A673 (cell line): ENCODE measurements at regions not wholly inside any gene's neighbourhood (a gene's known extent, or its start where the extent isn't known, plus 50 kb on each side); places are given as distances from the start of the nearest gene placed in this dataset.

Source experiments
- EZH2 ChIP-seq: fragments of 200-600 bp; sonication (generic); IDR thresholded peaks from 2 replicates; pipeline ENCODE4 v1.6.1; 2017; ENCODE audit warnings: borderline replicate concordance, low read depth, mild to moderate bottlenecking, mixed read lengths, antibody characterized with exemption, low read length; ENCODE audit not compliant: poor library complexity, severe bottlenecking
- TF ChIP-seq, protein P1 (sequence below): fragments of 300-800, 200-600 bp; sonication (generic); conservative IDR thresholded peaks from 2 replicates; pipeline ENCODE4 v1.5.1; 2017; ENCODE audit warnings: low read depth, mild to moderate bottlenecking, antibody characterized with exemption, low read length, moderate library complexity, mixed read lengths

DNA sequence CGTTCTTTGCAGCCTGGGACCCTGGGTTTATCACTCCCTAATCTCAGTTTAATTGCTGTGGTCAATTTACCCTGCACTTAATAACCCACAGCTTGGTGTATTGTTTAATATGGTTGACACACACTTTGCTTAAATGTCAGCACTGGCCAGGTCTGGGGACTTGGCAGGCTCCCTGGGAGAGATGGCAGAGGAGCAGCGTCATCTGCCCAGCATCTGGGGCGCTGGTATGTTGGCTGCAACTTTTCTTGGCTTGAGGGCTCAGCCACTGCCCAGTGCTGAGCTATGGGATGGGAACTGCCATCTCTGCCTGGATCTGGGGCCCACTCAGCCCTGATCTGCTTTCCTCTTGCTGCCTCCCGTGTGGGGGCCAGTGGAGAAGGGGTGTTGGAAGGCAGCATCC is 115.7 kb upstream of the IRX3 start:
- TF ChIP-seq, protein P1, sequence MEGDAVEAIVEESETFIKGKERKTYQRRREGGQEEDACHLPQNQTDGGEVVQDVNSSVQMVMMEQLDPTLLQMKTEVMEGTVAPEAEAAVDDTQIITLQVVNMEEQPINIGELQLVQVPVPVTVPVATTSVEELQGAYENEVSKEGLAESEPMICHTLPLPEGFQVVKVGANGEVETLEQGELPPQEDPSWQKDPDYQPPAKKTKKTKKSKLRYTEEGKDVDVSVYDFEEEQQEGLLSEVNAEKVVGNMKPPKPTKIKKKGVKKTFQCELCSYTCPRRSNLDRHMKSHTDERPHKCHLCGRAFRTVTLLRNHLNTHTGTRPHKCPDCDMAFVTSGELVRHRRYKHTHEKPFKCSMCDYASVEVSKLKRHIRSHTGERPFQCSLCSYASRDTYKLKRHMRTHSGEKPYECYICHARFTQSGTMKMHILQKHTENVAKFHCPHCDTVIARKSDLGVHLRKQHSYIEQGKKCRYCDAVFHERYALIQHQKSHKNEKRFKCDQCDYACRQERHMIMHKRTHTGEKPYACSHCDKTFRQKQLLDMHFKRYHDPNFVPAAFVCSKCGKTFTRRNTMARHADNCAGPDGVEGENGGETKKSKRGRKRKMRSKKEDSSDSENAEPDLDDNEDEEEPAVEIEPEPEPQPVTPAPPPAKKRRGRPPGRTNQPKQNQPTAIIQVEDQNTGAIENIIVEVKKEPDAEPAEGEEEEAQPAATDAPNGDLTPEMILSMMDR, result no peak
- no peak for TF ChIP-seq EZH2
